Stimulated activated CD4-positive, alpha-beta T cell treated with anti-CD3 and anti-CD28 coated beads, Interleukin-15, amount 100 ng/mL, for 1 hour (primary cell): ENCODE measurements at regions not wholly inside any gene's neighbourhood (a gene's known extent, or its start where the extent isn't known, plus 50 kb on each side); places are given as distances from the start of the nearest gene placed in this dataset.

Experiments used
- DNase-seq, 2 donors: peaks; one replicate each; pipeline ENCODE4 v3.0.0-alpha.2; 2020; ENCODE audit warnings: low read depth in 1 of 2, low spot score in 1 of 2

DNA sequence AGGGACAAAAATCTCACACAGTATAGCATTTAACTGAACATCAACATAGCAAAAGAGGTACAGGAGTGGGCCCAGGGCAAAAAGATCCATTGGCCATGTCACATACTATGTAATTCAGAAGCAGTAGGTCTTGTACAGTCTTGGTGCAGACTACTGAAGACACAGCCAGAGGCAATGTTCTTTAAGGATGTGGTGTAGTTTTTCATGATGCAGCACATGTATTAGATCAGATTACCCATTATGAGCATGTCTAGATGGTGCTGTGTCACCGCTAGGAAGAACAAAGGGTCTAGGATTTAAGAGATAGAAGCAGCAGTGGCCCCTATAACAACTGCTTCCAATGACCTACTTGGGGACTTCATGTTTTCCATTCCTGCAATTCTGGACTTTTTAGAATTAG is 610.4 kb upstream of the MEF2C start:
- DNase-seq = no peak

DNA sequence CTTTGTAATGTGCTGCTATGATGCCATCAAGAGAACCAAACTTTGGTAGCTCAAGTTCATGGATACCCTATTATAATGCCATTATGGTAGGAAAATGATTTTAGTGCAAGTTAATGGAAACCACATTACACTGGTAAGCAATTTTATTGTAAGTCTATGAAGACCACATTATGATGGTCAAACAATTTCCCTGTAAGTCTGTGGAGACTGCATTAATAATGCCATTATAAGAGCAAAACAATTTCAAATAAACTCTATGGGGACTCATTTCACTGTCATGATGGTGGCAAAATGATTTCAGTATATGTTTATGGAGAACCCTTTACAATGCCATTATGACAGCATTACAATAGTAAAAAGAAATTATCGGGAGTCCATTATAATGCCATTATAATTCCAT is 602.0 kb upstream of the MEF2C start:
- DNase-seq = no peak

DNA sequence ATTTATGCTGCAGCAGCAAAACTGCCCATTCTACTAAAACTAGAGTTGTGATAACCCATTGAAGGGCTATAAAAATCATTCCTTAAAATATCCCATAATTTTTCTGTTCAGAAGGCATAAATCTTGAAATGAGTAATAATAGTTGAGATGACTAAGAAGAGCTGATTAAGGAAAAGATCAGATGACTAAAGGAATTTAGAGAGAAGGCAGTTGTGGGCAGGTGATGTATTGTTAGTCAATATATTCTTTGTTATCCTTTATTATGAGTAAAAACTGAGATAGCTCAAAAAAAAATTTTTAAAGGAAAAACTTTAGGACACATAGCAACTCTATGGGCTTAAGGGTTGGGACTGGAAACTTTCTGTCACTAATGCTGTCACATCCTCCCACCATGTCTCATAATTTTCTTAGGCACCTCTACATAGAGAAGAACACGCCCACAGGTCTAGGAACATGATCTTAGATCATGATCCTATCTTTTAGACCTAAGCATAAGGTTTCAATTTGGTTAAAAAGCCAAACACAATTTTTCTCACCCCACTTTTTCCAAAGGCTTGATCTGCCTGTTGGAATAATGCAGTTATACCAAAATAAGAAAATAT is 597.5 kb upstream of the MEF2C start:
- no peak for DNase-seq

DNA sequence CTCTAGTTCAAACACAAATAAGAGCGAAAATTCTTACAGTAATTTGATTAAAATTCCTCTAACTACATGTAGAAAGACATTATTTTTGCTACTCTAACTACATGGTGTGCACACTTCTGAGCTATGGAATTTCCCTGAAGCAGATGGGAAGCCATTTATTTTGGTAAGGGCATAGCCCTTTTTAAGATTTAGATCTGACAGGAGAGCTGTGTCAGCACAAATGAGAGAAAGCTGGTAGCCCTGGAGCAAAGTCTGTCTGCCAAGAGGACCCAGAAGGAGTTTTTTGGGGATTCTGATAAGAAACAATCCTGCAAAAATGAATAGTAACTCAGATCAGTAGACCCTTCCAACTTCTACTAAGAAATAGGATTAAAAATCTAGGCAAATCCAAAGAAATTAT is 595.9 kb upstream of the MEF2C start:
- no peak for DNase-seq

DNA sequence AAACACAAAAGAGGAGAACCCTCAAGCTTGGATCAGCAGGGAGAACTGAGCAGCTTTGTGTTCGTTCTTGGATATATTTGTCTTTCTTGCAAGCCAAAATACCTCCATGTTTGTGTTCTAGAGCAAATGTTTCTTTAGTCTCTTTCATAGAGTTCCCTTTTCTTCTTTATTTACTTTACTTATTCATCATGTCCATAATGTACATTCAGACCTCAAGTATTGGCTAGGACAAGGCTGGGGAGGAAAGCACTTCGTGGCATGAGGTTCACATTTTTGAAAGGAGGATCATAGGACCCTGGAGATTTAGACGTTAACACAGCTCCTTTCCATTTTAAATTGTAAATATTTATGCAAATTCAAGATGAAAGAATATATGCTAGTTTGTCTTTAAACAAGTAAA is 590.2 kb upstream of the MEF2C start:
- DNase-seq = no peak

DNA sequence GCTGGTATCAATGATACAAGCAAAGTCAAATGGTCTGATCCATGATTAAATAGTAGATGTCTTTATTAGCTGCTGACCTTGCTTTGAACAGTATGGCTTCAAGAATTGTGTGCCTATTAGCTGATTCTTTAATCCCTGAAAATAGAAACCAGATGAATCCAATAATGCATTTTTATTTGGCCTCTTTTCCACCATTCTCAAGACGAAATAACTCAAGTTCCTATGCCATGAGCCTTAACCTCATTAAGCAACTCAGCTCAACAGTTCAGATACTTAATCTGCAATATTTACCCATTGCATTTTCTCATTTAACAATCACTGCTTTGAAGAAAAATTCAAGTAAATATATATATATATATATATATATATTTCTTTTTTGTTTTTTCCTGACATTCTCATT is 588.6 kb upstream of the MEF2C start:
- DNase-seq = no peak

DNA sequence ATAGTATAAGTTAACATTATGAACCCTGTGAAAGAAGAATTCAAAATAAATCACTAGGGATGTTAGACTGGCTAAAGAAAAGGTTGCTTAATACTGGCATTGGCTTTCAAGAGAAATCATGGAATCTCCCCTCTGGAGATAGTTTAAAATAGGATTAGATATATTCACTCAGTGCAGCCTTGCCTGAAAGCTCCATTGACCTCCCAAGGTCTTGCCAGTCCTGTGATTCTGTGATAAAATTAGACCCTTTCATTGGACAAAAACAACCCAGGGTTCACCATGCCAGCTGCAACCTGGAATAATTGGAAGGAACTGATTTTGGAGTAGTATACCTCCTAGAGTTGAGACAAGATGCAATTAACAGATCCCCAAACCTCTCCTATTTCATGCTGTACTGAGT is 588.1 kb upstream of the MEF2C start:
- no peak for DNase-seq

DNA sequence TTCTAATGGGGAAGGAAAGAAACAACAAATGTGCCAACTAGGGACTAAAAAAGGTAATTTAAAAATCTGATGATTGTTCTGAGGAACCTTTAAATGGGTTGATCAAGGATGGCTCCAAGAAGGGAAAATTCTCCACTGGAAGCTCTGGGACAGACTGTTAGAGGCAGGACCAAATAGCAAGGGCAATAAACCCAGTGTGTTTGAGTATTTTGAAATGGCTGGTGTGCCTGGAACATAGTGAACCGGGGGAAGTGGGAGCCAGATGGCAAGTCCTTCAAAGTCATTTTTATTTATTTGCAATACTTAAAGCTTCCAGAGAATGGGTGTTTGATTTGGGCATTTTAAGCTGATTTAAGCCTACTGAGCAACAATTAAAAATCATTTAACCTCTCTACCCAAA is 587.7 kb upstream of the MEF2C start:
- no peak for DNase-seq

DNA sequence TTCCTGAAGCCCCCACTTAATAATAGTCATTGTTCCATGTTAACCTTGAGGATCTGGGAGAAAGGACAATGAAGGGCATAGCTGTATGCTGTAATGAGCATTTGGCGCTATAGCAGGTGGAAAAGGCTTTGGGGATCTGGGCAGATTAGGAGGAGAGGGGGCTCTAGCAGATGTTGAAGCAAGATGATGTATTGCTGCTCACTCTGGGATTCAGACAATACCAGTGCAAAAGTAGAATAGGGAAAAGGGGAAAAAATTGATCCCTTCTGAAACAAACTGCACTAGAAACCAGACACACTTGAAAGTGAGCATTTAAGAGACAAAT is 575.3 kb upstream of the MEF2C start:
- DNase-seq = no peak

DNA sequence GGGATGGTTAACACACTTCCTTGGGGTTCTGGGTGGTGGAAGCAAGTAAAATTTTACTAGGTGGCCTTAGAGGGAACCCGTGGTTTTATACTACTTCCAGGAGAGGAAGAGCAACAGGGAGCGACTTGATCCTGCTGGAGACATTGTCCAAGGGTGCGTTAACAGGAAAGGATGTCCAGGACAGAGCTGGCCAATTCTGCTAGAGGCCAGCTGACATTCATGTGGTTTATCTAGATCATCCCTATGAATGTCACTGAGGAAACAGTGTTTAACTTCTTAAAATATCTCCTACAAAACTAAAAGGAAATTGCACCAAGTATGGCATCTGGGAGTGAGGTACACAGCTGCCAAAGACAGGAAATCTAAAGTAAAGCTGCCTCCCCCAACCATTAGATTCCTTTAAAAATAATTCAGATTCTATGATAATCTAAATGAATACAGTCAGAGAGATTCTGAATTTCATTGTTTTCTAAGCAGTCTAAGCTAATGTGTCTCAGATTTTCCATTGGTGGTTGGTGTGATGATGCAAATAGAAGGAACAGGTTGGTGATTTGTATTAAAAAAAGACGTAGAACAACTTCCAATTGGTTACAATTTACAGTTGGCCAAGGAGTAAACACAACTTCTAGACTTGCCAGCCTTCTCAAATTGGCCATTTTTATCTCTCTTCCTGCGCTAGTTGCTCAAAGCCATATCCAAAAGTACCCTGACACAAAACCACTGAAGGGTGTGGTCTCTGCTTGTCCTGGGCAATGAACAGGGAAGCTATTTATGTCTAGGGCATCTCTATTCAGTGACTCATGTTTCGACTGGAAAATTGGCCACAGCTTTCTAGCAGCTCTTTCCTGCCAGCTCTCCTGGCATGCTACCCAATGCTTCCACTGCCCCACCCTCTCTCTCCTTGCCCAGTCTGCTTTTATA is 574.7 kb upstream of the MEF2C start:
- no peak for DNase-seq

DNA sequence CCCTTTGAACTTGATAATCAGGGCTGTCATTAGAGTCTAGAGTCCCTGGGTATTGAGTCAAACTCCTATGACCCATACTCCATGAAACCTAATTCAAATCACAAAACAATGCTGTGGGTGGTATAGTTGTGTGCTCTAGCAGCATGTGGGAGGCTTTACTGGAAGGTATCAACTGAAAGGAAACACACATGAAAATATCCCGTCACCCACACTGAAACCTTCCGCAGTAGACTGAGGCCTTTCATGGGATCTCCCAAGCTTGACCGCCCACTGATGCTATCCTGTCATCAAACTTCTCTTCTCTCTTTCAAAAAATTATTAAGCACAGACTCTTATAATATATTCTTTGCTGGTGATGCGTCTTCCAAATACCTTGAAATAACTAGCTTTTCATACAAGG is 569.1 kb upstream of the MEF2C start:
- no peak for DNase-seq

DNA sequence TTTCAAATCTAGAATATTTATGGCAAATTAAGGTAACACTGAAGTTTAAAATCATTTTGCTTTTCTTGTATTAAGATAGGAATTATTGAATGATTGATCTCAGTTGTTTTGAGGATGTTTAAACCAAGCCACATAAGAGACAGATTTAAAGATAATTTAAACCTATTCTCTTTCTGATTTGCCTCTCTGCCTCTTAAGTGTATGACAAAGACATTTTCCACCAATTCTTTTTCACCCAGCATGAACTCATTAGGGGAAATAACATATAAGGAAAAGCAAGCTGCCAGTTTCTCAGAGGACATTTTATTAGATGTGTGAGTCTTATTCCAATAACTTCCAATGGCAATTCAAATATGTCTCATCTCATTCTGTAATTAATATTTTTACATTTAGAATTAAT is 568.3 kb upstream of the MEF2C start:
- no peak for DNase-seq

DNA sequence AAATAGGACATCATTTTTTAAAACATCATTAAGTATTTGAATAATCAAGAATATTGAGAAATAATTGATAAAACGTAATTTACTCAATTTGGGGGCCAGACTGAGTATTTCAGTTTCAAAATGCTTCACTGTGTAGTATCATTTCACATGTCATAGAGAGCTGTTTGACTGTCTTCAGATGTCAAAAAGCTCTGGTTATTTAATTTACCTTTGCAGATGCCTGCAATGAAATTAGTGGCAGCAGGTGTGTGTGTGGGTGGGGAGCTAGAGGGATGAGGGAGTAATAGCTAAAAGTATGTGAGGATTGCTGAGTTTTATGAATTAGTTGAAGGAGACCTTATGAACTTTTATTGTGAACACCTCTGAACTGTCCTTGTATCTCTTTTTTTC is 567.2 kb upstream of the MEF2C start:
- no peak for DNase-seq

DNA sequence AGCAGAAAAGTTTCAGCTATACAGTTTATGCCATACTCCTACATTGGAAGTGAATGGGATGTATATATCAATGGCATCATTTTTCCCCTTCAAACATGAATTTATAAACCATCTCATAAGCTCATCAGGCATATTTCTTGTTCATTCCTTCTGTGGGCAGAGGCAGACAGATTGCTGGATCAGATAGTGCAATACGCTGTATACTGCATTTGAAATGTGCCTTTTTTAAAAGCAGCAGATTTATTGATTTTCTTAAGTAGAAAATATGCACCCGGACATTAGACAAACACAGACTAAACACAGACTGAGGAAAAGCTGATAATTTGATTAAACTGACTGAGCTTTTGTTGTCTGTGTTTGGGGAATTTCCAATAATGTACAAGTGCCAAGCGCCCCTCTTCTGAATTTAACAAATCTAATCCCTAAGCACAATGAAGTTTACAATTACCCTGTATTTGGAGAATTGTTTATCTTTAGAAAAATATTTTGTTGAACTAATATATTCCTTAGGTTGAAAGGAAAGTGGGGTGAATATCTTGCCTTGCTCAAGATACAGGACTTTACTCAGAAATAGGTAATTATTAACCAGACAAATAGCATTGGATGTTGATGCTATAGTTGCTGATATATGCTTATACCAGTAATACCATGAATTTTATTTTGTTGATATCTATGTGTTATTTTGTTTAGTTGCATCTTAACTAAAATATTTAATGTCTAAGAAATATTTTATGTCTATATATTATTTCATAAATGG is 566.6 kb upstream of the MEF2C start:
- DNase-seq = no peak

DNA sequence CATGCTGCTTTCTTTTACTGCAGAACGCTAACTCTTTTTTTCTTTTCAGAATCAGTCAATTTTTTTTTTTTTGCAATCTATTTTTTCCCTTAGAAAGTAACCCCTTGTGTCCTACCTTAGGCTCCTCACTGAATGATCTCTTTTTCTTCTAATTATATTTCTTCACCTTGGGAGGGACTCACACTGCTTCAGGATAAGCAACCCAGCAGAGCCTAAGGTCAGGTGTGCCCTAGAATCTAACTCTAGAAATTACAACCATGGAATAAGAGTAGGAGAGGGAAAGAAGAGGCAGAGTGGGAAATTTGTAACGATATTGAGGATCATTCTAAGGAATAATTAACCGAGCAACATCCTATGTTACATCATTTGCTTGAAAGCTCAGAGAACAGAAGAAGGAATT is 564.0 kb upstream of the MEF2C start:
- no peak for DNase-seq

DNA sequence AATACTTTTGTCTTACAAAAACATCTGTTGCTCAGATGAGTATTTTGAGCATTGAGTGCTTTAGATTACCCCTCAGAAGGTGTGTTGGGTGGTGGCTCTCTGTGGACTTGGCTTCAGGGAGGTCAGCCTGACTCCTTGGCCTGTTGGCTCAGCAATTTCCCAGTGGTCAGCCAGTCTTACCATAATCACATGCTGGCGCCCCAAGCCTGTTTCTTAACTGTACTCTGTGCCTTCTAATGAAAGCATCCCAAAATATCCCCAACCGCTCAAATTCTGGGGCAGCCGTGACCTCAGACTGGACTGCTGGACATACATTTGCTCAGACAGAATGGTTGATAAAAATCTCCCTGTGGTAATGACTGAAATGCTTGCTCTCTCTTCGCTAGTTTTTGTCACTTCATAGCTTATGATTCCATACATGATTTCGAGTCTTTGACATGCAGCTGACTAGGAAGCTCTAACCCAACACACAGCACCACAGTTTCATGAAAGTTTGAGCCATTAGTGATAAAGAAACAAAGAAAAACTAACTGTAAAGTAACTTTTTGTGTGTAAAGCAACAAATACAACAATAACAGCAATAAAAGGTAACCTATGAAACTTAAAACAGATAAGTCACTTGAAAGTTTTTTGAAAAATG is 562.2 kb upstream of the MEF2C start:
- DNase-seq = no peak

DNA sequence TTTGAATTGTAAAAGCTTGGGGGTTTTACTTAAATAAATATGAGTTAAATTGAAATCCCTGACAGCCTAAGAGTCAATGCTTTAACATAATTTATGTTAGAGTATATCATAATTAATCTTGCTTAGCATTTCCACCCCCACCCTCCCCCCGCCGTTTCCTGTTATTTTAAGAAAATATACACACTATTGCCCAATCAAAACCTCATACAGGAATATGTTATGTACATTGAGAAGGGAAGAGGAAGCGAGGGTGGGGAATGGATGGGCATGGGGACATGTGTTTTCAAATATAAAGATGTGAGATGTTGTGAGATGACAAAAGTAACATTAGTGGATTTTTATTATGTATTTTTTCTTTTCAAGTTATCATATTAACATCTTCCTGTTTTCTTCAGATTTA is 561.1 kb upstream of the MEF2C start:
- DNase-seq = no peak

DNA sequence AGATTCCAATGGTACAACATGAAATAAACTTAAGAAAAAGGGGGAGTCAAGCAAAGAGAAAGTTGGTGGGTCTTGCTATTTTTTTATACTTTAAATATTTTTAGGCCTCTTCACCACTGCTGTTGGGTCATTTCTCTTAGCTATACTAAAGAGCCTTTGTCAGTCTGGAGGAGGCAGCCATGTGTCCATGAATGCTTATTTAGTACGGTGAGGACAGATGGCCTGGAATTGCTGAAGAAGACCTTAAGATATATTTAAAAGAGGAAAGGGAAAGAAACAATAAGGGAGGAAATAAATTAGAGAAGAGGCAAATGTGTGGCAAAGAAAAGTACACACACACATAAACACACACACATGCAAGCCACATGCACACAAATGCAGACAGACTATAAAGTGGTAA is 560.5 kb upstream of the MEF2C start:
- DNase-seq = no peak

DNA sequence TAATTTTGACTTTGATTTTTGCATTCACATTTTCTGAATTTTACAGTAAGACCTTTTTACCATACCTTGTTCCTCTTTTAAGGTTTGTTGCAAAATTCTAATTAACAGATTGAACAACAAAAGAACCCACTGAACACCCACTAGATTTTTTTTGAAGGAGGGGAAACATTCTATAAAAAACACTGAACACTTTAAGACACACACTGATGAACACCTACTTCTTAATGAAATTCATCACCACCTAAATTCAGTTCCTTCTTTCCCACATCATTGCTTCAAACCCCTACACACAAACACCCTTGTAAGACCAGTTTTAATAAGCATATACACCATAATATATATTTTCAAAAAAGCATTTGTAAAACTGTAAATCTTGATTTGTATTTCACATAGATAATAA is 559.0 kb upstream of the MEF2C start:
- DNase-seq = no peak

DNA sequence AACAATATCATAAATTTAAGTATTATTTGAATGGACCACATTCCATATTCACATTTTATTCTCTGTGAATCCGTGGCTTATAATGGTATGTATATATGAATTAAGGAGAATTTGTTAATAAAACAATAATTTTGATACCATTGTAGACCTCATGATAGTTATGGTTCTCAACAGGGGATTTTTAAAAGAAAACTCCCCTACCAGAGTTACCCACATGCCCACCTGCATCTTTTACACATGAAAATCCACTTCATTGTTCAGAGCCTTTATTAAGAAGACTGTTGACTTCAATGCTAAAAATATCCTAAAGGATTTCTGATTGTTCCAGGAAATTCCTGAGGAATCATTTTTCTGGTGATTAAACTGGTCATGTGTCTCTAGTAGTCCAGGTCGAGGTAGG is 557.7 kb upstream of the MEF2C start:
- no peak for DNase-seq

DNA sequence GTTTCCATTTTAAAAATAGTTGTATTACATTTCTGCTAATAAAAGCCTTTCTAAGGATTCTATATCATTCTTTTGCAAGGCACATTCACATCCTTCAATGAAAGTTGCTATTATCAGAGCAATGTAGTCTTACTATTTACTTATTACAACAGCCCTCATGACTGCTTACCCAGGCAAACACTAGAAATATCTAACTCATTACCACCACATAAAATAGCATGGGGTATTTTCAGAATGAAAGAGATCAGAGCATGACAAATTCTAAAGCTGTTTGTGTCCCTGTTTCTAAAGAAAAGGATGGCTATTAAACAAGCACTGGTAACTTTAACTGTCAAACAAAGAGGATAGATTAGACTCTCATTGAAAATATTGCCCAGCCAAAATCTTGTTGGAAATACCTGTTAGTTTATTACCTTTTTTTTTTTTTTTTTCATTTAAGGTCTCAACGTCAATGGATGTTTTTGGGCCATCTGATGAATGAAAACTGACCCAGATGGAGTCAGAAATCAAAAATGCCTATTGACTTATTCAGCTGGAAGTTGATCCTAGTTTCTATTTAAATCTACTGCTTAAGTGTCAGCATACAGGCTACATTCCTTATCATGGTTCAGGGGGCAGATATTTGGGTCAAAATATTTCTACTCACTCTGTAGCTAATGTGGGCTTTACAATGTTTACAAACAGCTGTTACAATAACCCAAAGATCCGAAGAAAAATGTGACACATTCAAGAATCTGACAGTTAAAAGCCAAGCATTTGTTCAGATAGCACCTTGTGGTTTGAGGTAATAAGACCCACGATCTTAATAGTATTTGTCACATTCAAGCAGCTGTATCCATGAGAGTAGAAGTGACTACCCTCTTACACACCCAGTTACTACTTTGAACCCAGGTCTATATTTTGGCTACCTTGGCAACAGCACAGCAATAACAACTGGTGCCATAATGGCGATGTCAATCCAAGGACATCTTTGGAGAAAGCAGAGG is 554.8 kb upstream of the MEF2C start:
- DNase-seq = no peak
